Peyer's patch (tissue), 4 donors: ENCODE measurements at regions not wholly inside any gene's neighbourhood (a gene's known extent, or its start where the extent isn't known, plus 50 kb on each side); places are given as distances from the start of the nearest gene placed in this dataset.

Experiments used
- CTCF ChIP-seq, 6 experiments: fragments of 450-650 bp in 4 of 6; fragments of 200-600 bp in 2 of 6; sonication (generic) in 1 of 6; IDR thresholded peaks; one replicate each; pipeline ENCODE4 v1.5.1; 2017 to 2019; ENCODE audit warnings: antibody characterized with exemption in 6 of 6, mild to moderate bottlenecking in 3 of 6, moderate library complexity in 1 of 6
- POLR2A ChIP-seq, 2 donors: fragments of 450-650 bp; IDR thresholded peaks; one replicate each; pipeline ENCODE4 v1.5.1; 2017; ENCODE audit warnings: antibody characterized with exemption in 2 of 2, mild to moderate bottlenecking in 2 of 2, moderate library complexity in 2 of 2

DNA sequence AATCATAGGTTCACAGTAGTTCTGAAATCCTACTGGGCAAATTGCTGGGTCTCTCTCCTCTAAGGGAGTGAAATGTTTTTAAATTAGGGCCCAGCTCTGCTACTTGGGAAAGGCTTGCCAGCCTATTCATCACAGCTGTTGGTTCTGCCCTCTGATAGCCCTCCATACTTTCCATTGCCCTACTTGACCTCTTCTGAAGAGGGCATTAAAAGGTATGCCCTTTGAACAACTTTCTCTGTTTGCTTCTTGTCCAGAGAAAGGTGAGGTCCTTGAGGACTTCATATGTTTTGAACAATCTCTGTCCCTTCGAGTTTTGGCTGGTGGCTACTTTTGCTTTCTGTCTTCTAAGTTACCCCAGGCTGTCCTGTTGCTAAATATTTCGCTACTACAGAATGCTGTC is 62.3 kb upstream of the JAK2 start:
- no peak for TF ChIP-seq CTCF (IDR thresholded peaks at IDR 0.05)
- TF ChIP-seq POLR2A (IDR thresholded peaks at IDR 0.05): no peak
